ENCODE measurements at regions not wholly inside any gene's neighbourhood (a gene's known extent, or its start where the extent isn't known, plus 50 kb on each side); places are given as distances from the start of the nearest gene placed in this dataset.

- H3K4me1 ChIP-seq (ENCODE audit: control insufficient read depth, insufficient read depth, low read length), result no peaks in the 10 kb centered on the region
- H3K36me3 ChIP-seq (ENCODE audit: control insufficient read depth, insufficient read depth, low read length), result no peaks in the 10 kb centered on the region
- no peak overlapping the region for H3K27ac ChIP-seq (ENCODE audit: low read depth, low read length)
- no peak overlapping the region for H3K9ac ChIP-seq (ENCODE audit: low read length)
- no peaks in the 10 kb centered on the region for H3K27me3 ChIP-seq (ENCODE audit: control insufficient read depth, insufficient read depth, low read length)
- no peak overlapping the region for H3K4me3 ChIP-seq (ENCODE audit: low read length)
These were observed 123.2 kb downstream of the TMEM17 start for GRCh38 chr2:62382757-62383156.

- no peaks in the 10 kb centered on the region for H3K36me3 ChIP-seq (ENCODE audit: control insufficient read depth, insufficient read depth, low read length)
- H3K27ac ChIP-seq (ENCODE audit: low read depth, low read length), result no peak overlapping the region
- H3K4me1 ChIP-seq (ENCODE audit: control insufficient read depth, insufficient read depth, low read length), result no peaks in the 10 kb centered on the region
- no peak overlapping the region for H3K4me3 ChIP-seq (ENCODE audit: low read length)
- no peak overlapping the region for H3K9ac ChIP-seq (ENCODE audit: low read length)
- no peaks in the 10 kb centered on the region for H3K27me3 ChIP-seq (ENCODE audit: control insufficient read depth, insufficient read depth, low read length)
These were observed 123.9 kb downstream of the TMEM17 start for GRCh38 chr2:62382122-62382521.

- Histone ChIP-seq H3K4me3 (ENCODE audit: low read length) (no peak overlapping the region), H3K9ac (ENCODE audit: low read length) (no peak overlapping the region), H3K27me3 (ENCODE audit: control insufficient read depth, insufficient read depth, low read length) (no peaks in the 10 kb centered on the region), H3K4me1 (ENCODE audit: control insufficient read depth, insufficient read depth, low read length) (no peaks in the 10 kb centered on the region), H3K27ac (ENCODE audit: low read depth, low read length) (no peak overlapping the region), H3K36me3 (ENCODE audit: control insufficient read depth, insufficient read depth, low read length) (no peaks in the 10 kb centered on the region)
These were observed 124.3 kb downstream of the TMEM17 start for GRCh38 chr2:62381656-62382055.

- H3K4me1 ChIP-seq (ENCODE audit: control insufficient read depth, insufficient read depth, low read length), result no peaks in the 10 kb centered on the region
- H3K9ac ChIP-seq (ENCODE audit: low read length), result no peak overlapping the region
- H3K27me3 ChIP-seq (ENCODE audit: control insufficient read depth, insufficient read depth, low read length), result no peaks in the 10 kb centered on the region
- H3K27ac ChIP-seq (ENCODE audit: low read depth, low read length), result no peak overlapping the region
- no peaks in the 10 kb centered on the region for H3K36me3 ChIP-seq (ENCODE audit: control insufficient read depth, insufficient read depth, low read length)
- no peak overlapping the region for H3K4me3 ChIP-seq (ENCODE audit: low read length)
These were observed 126.4 kb downstream of the TMEM17 start for GRCh38 chr2:62379566-62379965.

- no peak overlapping the region for H3K9ac ChIP-seq (ENCODE audit: low read length)
- H3K36me3 ChIP-seq (ENCODE audit: control insufficient read depth, insufficient read depth, low read length), result no peaks in the 10 kb centered on the region
- no peak overlapping the region for H3K27ac ChIP-seq (ENCODE audit: low read depth, low read length)
- H3K4me1 ChIP-seq (ENCODE audit: control insufficient read depth, insufficient read depth, low read length), result no peaks in the 10 kb centered on the region
- no peaks in the 10 kb centered on the region for H3K27me3 ChIP-seq (ENCODE audit: control insufficient read depth, insufficient read depth, low read length)
- no peak overlapping the region for H3K4me3 ChIP-seq (ENCODE audit: low read length)
These were observed 130.9 kb downstream of the TMEM17 start for GRCh38 chr2:62375113-62375420.

- Histone ChIP-seq H3K9ac (ENCODE audit: low read length) (no peak overlapping the region), H3K4me3 (ENCODE audit: low read length) (no peak overlapping the region), H3K27me3 (ENCODE audit: control insufficient read depth, insufficient read depth, low read length) (no peaks in the 10 kb centered on the region), H3K36me3 (ENCODE audit: control insufficient read depth, insufficient read depth, low read length) (no peaks in the 10 kb centered on the region), H3K4me1 (ENCODE audit: control insufficient read depth, insufficient read depth, low read length) (no peaks in the 10 kb centered on the region), H3K27ac (ENCODE audit: low read depth, low read length) (no peak overlapping the region)
These were observed 131.5 kb downstream of the TMEM17 start for GRCh38 chr2:62374301-62375112.

- Histone ChIP-seq H3K4me1 (ENCODE audit: control insufficient read depth, insufficient read depth, low read length) (no peaks in the 10 kb centered on the region), H3K27me3 (ENCODE audit: control insufficient read depth, insufficient read depth, low read length) (no peaks in the 10 kb centered on the region), H3K9ac (ENCODE audit: low read length) (no peak overlapping the region), H3K36me3 (ENCODE audit: control insufficient read depth, insufficient read depth, low read length) (no peaks in the 10 kb centered on the region), H3K27ac (ENCODE audit: low read depth, low read length) (no peak overlapping the region), H3K4me3 (ENCODE audit: low read length) (no peak overlapping the region)
These were observed 133.2 kb downstream of the TMEM17 start for GRCh38 chr2:62372824-62373223.

- H3K9ac ChIP-seq (ENCODE audit: low read length), result no peak overlapping the region
- no peaks in the 10 kb centered on the region for H3K36me3 ChIP-seq (ENCODE audit: control insufficient read depth, insufficient read depth, low read length)
- H3K4me3 ChIP-seq (ENCODE audit: low read length), result no peak overlapping the region
- no peak overlapping the region for H3K27ac ChIP-seq (ENCODE audit: low read depth, low read length)
- no peaks in the 10 kb centered on the region for H3K4me1 ChIP-seq (ENCODE audit: control insufficient read depth, insufficient read depth, low read length)
- no peaks in the 10 kb centered on the region for H3K27me3 ChIP-seq (ENCODE audit: control insufficient read depth, insufficient read depth, low read length)
These were observed 135.4 kb downstream of the TMEM17 start for GRCh38 chr2:62370321-62371250.

- Histone ChIP-seq H3K27me3 (ENCODE audit: control insufficient read depth, insufficient read depth, low read length) (no peaks in the 10 kb centered on the region), H3K9ac (ENCODE audit: low read length) (no peak overlapping the region), H3K4me1 (ENCODE audit: control insufficient read depth, insufficient read depth, low read length) (no peaks in the 10 kb centered on the region), H3K36me3 (ENCODE audit: control insufficient read depth, insufficient read depth, low read length) (no peaks in the 10 kb centered on the region), H3K27ac (ENCODE audit: low read depth, low read length) (no peak overlapping the region), H3K4me3 (ENCODE audit: low read length) (no peak overlapping the region)
These were observed 136.3 kb downstream of the TMEM17 start for GRCh38 chr2:62369541-62370202.

- Histone ChIP-seq H3K27me3 (ENCODE audit: control insufficient read depth, insufficient read depth, low read length) (no peaks in the 10 kb centered on the region), H3K36me3 (ENCODE audit: control insufficient read depth, insufficient read depth, low read length) (no peaks in the 10 kb centered on the region), H3K9ac (ENCODE audit: low read length) (no peak overlapping the region), H3K27ac (ENCODE audit: low read depth, low read length) (no peak overlapping the region), H3K4me3 (ENCODE audit: low read length) (no peak overlapping the region), H3K4me1 (ENCODE audit: control insufficient read depth, insufficient read depth, low read length) (no peaks in the 10 kb centered on the region)
These were observed 141.0 kb downstream of the TMEM17 start for GRCh38 chr2:62364791-62365528.

- Histone ChIP-seq H3K27ac (ENCODE audit: low read depth, low read length) (no peak overlapping the region), H3K9ac (ENCODE audit: low read length) (no peak overlapping the region), H3K4me3 (ENCODE audit: low read length) (no peak overlapping the region), H3K36me3 (ENCODE audit: control insufficient read depth, insufficient read depth, low read length) (no peaks in the 10 kb centered on the region), H3K4me1 (ENCODE audit: control insufficient read depth, insufficient read depth, low read length) (no peaks in the 10 kb centered on the region), H3K27me3 (ENCODE audit: control insufficient read depth, insufficient read depth, low read length) (no peaks in the 10 kb centered on the region)
These were observed 142.8 kb downstream of the TMEM17 start for GRCh38 chr2:62363166-62363565.

GRCh38 chr2:62362561-62362960, 143.4 kb downstream of the TMEM17 start:
- Histone ChIP-seq H3K27me3 (ENCODE audit: control insufficient read depth, insufficient read depth, low read length) (no peaks in the 10 kb centered on the region), H3K4me1 (ENCODE audit: control insufficient read depth, insufficient read depth, low read length) (no peaks in the 10 kb centered on the region), H3K4me3 (ENCODE audit: low read length) (no peak overlapping the region), H3K27ac (ENCODE audit: low read depth, low read length) (no peak overlapping the region), H3K9ac (ENCODE audit: low read length) (no peak overlapping the region), H3K36me3 (ENCODE audit: control insufficient read depth, insufficient read depth, low read length) (no peaks in the 10 kb centered on the region)

Measured in rectal smooth muscle tissue (tissue), 1 donor.